ENCODE measurements at regions not wholly inside any gene's neighbourhood (a gene's known extent, or its start where the extent isn't known, plus 50 kb on each side); places are given as distances from the start of the nearest gene placed in this dataset.

DNA sequence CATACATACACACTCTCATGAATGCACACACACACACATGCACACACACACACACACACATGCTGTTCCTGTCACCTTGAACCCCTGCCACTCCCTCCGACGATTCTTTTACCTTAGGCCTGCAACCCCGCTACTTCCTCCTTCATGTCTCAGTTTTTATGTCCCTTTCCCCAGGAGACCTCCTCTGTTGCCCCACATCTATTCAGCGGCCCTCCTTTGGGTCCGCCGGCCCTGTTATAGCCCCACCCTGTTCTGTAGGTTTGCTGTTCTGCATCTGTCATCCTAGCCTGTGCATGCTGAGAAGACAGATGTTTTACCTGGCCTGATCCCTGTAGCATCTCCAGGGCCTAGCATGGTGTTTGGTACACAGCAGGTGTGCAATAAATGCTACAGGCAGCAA, 161.6 kb upstream of the PCBD1 start:
- DNase-seq (ENCODE audit: low spot score in 2 of 2): no peak
- intact Hi-C loops (cut with DNase I): no loop called here
- TF ChIP-seq, protein P1, sequence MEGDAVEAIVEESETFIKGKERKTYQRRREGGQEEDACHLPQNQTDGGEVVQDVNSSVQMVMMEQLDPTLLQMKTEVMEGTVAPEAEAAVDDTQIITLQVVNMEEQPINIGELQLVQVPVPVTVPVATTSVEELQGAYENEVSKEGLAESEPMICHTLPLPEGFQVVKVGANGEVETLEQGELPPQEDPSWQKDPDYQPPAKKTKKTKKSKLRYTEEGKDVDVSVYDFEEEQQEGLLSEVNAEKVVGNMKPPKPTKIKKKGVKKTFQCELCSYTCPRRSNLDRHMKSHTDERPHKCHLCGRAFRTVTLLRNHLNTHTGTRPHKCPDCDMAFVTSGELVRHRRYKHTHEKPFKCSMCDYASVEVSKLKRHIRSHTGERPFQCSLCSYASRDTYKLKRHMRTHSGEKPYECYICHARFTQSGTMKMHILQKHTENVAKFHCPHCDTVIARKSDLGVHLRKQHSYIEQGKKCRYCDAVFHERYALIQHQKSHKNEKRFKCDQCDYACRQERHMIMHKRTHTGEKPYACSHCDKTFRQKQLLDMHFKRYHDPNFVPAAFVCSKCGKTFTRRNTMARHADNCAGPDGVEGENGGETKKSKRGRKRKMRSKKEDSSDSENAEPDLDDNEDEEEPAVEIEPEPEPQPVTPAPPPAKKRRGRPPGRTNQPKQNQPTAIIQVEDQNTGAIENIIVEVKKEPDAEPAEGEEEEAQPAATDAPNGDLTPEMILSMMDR (IDR thresholded peaks at IDR 0.05): no peak
- Histone ChIP-seq H3K4me3 (no peak overlapping the region), H3K36me3 (no peaks in the 10 kb centered on the region), H3K27me3 (no peaks in the 10 kb centered on the region), H3K27ac (no peak overlapping the region), H3K9me3 (no peaks in the 10 kb centered on the region), H3K4me1 (no peaks in the 10 kb centered on the region)

DNA sequence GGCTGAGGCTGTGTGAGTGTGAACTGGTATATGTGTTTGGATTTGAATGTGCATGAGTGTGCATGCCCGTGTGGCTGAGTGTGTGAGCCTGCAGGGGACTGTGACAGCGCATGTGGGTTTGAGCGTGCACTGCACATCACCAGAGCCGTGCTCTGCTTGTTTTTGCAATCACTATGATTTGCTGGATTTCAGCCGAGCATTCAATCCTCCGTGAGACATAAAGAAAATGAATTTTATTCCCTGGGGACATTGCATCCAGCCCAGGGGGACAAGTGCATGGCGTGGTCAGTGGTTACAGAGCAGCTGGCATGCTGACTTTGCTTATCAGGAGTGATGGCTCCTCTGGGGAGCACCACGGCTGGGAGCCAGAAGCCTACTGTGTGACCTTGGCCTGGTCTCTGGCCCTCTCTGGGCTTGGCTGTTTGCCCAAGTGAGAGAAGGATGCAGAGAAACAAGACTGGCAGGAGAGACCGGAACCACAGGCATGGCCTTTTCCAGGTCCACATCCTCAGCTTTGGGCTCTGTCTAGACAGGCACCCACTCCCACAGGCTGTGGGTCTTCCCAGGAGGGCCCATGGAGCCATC, 160.2 kb upstream of the UNC5B start:
- TF ChIP-seq, protein P1 (IDR thresholded peaks at IDR 0.05): no peak
- Histone ChIP-seq H3K4me1 (no peaks in the 10 kb centered on the region), H3K27me3 (no peaks in the 10 kb centered on the region), H3K36me3 (no peaks in the 10 kb centered on the region), H3K27ac (no peak overlapping the region), H3K9me3 (no peaks in the 10 kb centered on the region), H3K4me3 (no peak overlapping the region)
- no peak for DNase-seq (ENCODE audit: low spot score in 2 of 2)
- intact Hi-C loops (cut with DNase I): no loop called here

DNA sequence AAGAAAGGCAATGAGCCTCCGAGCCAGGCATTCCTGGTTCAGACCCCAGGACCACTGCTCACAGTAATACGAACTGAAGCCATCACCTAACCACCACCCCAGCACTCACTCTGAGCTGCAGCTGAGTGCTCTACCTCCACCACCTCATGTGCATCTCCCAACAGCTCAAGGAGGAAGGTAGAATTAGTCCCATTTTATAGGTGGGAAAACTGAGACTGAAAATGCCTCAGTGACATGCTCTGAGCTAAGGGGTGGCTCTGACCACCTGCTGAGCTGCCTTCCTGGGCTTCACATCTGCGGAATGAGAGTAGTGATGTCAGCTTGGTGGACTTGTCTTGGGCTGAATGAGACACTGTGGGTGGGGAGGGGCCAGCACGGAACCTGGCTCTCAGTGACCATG, 159.7 kb upstream of the UNC5B start:
- TF ChIP-seq, protein P1 (IDR thresholded peaks at IDR 0.05): no peak

DNA sequence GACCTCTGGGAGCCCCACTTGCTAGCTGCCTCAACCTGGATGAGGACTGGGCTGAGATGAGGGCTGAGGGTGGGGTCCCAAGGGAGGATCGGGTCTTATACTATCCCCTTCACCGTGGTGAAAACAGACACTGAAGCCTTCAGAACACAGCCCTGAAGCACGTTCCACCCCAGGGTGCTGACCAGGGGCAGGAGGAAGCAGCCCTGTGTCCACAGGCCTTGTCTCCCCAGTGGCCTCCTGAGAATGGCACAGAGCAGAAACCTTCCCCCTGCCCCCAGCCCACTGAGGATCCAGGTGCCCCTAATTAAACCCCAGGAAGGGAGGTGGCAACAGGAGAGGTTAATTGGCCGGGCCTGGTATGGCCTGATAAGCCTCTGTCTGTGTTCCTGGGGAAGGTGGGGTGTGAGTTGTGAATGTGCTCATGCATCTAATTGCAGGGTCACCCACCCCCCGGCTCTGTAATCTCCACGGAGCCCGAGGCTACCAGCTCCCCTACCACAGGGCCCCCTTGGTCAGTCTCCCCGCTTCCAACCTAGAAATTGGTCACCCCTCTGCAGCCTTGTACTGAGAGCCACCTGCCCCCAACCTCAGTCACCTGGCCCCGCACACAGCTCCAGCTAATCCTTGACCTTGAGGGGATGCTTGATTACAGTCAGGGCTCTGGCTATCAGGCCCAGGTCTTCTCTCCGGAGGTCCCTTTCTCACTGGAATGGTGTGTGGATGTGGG, 159.0 kb upstream of the UNC5B start:
- H3K4me3 ChIP-seq: no peak overlapping the region
- intact Hi-C loops (cut with DNase I): no loop called here
- H3K4me1 ChIP-seq: no peaks in the 10 kb centered on the region
- no peak for DNase-seq (ENCODE audit: low spot score in 2 of 2)
- TF ChIP-seq, protein P1 (IDR thresholded peaks at IDR 0.05): no peak
- no peaks in the 10 kb centered on the region for H3K9me3 ChIP-seq
- no peak overlapping the region for H3K27ac ChIP-seq
- no peaks in the 10 kb centered on the region for H3K36me3 ChIP-seq
- H3K27me3 ChIP-seq: no peaks in the 10 kb centered on the region

More for the DNA sequence above, 159.7 kb upstream of the UNC5B start:
- no peaks in the 10 kb centered on the region for H3K36me3 ChIP-seq
- H3K4me1 ChIP-seq: no peaks in the 10 kb centered on the region
- H3K9me3 ChIP-seq: no peaks in the 10 kb centered on the region
- H3K27me3 ChIP-seq: no peaks in the 10 kb centered on the region
- no peak overlapping the region for H3K27ac ChIP-seq
- intact Hi-C loops (cut with DNase I): no loop called here
- H3K4me3 ChIP-seq: no peak overlapping the region
- DNase-seq (ENCODE audit: low spot score in 2 of 2): no peak

DNA sequence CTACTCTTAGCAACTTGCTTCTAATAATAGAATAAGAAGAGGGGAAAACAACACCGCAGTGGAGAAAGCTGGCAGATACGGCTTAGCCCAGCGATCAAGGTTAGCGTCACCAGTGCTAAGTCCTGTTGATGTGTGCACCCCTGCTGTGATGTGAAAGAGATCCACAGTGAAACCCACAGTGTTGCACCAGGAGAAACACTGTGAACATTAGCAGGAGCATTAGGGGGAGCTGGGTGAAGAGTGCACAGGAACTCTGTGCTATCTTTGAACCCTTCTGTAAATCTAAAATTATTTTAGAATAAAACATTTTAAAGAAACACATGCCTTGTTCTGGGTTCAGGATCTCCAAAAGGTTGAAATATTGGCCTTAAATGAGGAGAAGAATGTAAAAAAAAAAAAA, 154.1 kb upstream of the UNC5B start:
- Histone ChIP-seq H3K27ac (no peak overlapping the region), H3K27me3 (no peaks in the 10 kb centered on the region), H3K36me3 (no peaks in the 10 kb centered on the region), H3K4me3 (no peak overlapping the region), H3K9me3 (no peaks in the 10 kb centered on the region), H3K4me1 (peaks cover 0 to 7% of the 10 kb centered on the region in 2 donors)
- DNase-seq (ENCODE audit: low spot score in 2 of 2): no peak
- TF ChIP-seq, protein P1 (IDR thresholded peaks at IDR 0.05): no peak
- intact Hi-C loops (cut with DNase I): no loop called here
